ENCODE measurements at regions not wholly inside any gene's neighbourhood (a gene's known extent, or its start where the extent isn't known, plus 50 kb on each side); places are given as distances from the start of the nearest gene placed in this dataset.
"Not testable (repeated sequence)": the region's sequence is repeated elsewhere in the genome, so short reads cannot be mapped to it uniquely, and the experiment has no call there.

- H3K27ac ChIP-seq (replicated peaks): no peak overlapping the region
- no peak for DNase-seq (ENCODE audit: low read depth in 1 of 2, low spot score in 1 of 2)
- no peak overlapping the region for H3K4me3 ChIP-seq (replicated peaks; ENCODE audit: insufficient read depth, low read length)
- TF ChIP-seq SPI1 (IDR thresholded peaks at IDR 0.05; ENCODE audit: borderline replicate concordance, low read depth): no peak
- TF ChIP-seq POLR2AphosphoS5 (IDR thresholded peaks at IDR 0.05; ENCODE audit: low read depth): no peak
- TF ChIP-seq REST (IDR thresholded peaks at IDR 0.05; ENCODE audit: insufficient replicate concordance, low read depth): no peak
- no peak for TF ChIP-seq CTCF (IDR thresholded peaks at IDR 0.05; ENCODE audit: insufficient read depth, low read length)
- TF ChIP-seq GABPA (IDR thresholded peaks at IDR 0.05; ENCODE audit: low read depth): no peak
- H3K27me3 ChIP-seq (ENCODE audit: insufficient read depth, poor library complexity, severe bottlenecking): no peaks in the 10 kb centered on the region
Measured at GRCh38 chr11:60609632-60610031, 89.8 kb upstream of the MS4A8 start.

GRCh38 chr11:60610702-60611101 lies 88.7 kb upstream of the MS4A8 start:
- no peak for DNase-seq (ENCODE audit: low read depth in 1 of 2, low spot score in 1 of 2)
- H3K4me3 ChIP-seq (replicated peaks; ENCODE audit: insufficient read depth, low read length): no peak overlapping the region
- TF ChIP-seq SPI1 (IDR thresholded peaks at IDR 0.05; ENCODE audit: borderline replicate concordance, low read depth) (no peak), GABPA (IDR thresholded peaks at IDR 0.05; ENCODE audit: low read depth) (no peak), REST (IDR thresholded peaks at IDR 0.05; ENCODE audit: insufficient replicate concordance, low read depth) (no peak), CTCF (IDR thresholded peaks at IDR 0.05; ENCODE audit: insufficient read depth, low read length) (no peak), POLR2AphosphoS5 (IDR thresholded peaks at IDR 0.05; ENCODE audit: low read depth) (no peak)
- H3K27me3 ChIP-seq (ENCODE audit: insufficient read depth, poor library complexity, severe bottlenecking): no peaks in the 10 kb centered on the region
- no peak overlapping the region for H3K27ac ChIP-seq (replicated peaks)

- Histone ChIP-seq H3K27me3 (ENCODE audit: insufficient read depth, poor library complexity, severe bottlenecking) (no peaks in the 10 kb centered on the region), H3K4me3 (replicated peaks; ENCODE audit: insufficient read depth, low read length) (no peak overlapping the region), H3K27ac (replicated peaks) (no peak overlapping the region)
- TF ChIP-seq REST (IDR thresholded peaks at IDR 0.05; ENCODE audit: insufficient replicate concordance, low read depth): no peak
- TF ChIP-seq POLR2AphosphoS5 (IDR thresholded peaks at IDR 0.05; ENCODE audit: low read depth): no peak
- TF ChIP-seq CTCF (IDR thresholded peaks at IDR 0.05; ENCODE audit: insufficient read depth, low read length): no peak
- TF ChIP-seq GABPA (IDR thresholded peaks at IDR 0.05; ENCODE audit: low read depth): no peak
- no peak for TF ChIP-seq SPI1 (IDR thresholded peaks at IDR 0.05; ENCODE audit: borderline replicate concordance, low read depth)
- no peak for DNase-seq (ENCODE audit: low read depth in 1 of 2, low spot score in 1 of 2)
Measured at GRCh38 chr11:60615497-60615896, 83.9 kb upstream of the MS4A8 start.

- not testable (repeated sequence) for DNase-seq (ENCODE audit: low read depth in 1 of 2, low spot score in 1 of 2); H3K27me3 ChIP-seq (ENCODE audit: insufficient read depth, poor library complexity, severe bottlenecking); H3K4me3 ChIP-seq (replicated peaks; ENCODE audit: insufficient read depth, low read length); H3K27ac ChIP-seq (replicated peaks)
Measured at GRCh38 chr11:60621940-60622339, 77.5 kb upstream of the MS4A8 start.

- H3K27ac ChIP-seq (replicated peaks); H3K27me3 ChIP-seq (ENCODE audit: insufficient read depth, poor library complexity, severe bottlenecking); H3K4me3 ChIP-seq (replicated peaks; ENCODE audit: insufficient read depth, low read length); DNase-seq (ENCODE audit: low read depth in 1 of 2, low spot score in 1 of 2): not testable (repeated sequence)
Measured at GRCh38 chr11:60622776-60623175, 76.6 kb upstream of the MS4A8 start.
